Activated CD8-positive, alpha-beta memory T cell treated with anti-CD3 and anti-CD28 coated beads, Interleukin-2, amount 50 U/mL, for 24 hours (primary cell): ENCODE measurements at regions not wholly inside any gene's neighbourhood (a gene's known extent, or its start where the extent isn't known, plus 50 kb on each side); places are given as distances from the start of the nearest gene placed in this dataset.

Experiments
- DNase-seq: peaks from one replicate; pipeline ENCODE4 v3.0.0-alpha.2; 2020; ENCODE audit errors: extremely low read depth

GRCh38 chr13:76210262-76210661, 574.1 kb downstream of the LMO7 start:
- DNase-seq = no peak

- DNase-seq = no peak
These were observed 562.5 kb downstream of the LMO7 start for GRCh38 chr13:76198568-76199163.

- no peak for DNase-seq
These were observed 553.9 kb downstream of the LMO7 start for GRCh38 chr13:76189882-76190519.

GRCh38 chr13:76175961-76176725, 540.0 kb downstream of the LMO7 start:
- no peak for DNase-seq

GRCh38 chr13:76168661-76169060, 532.5 kb downstream of the LMO7 start:
- DNase-seq = no peak

GRCh38 chr13:76164290-76164689, 528.2 kb downstream of the LMO7 start:
- no peak for DNase-seq

- no peak for DNase-seq
These were observed 527.6 kb downstream of the LMO7 start for GRCh38 chr13:76163761-76164160.

GRCh38 chr13:76160961-76161925, 525.1 kb downstream of the LMO7 start:
- no peak for DNase-seq

- no peak for DNase-seq
These were observed 524.4 kb downstream of the LMO7 start for GRCh38 chr13:76160506-76160905.

GRCh38 chr13:76157926-76158325, 521.8 kb downstream of the LMO7 start:
- no peak for DNase-seq

- no peak for DNase-seq
These were observed 517.1 kb downstream of the LMO7 start for GRCh38 chr13:76153239-76153638.

GRCh38 chr13:76148926-76149325, 512.8 kb downstream of the LMO7 start:
- no peak for DNase-seq

- no peak for DNase-seq
These were observed 512.2 kb downstream of the LMO7 start for GRCh38 chr13:76148374-76148773.

- no peak for DNase-seq
These were observed 496.4 kb downstream of the LMO7 start for GRCh38 chr13:76132532-76132931.

- no peak for DNase-seq
These were observed 495.4 kb downstream of the LMO7 start for GRCh38 chr13:76131551-76131950.

GRCh38 chr13:76129305-76130000, 493.3 kb downstream of the LMO7 start:
- DNase-seq = no peak

GRCh38 chr13:76127922-76128321, 491.8 kb downstream of the LMO7 start:
- DNase-seq = no peak

- DNase-seq = no peak
These were observed 487.4 kb downstream of the LMO7 start for GRCh38 chr13:76123548-76123947.

GRCh38 chr13:76116751-76117360, 480.7 kb downstream of the LMO7 start:
- no peak for DNase-seq

GRCh38 chr13:76106763-76107162, 470.6 kb downstream of the LMO7 start:
- DNase-seq = no peak

- DNase-seq = no peak
These were observed 458.5 kb downstream of the LMO7 start for GRCh38 chr13:76094645-76095044.
